B cell (primary cell): ENCODE measurements at regions not wholly inside any gene's neighbourhood (a gene's known extent, or its start where the extent isn't known, plus 50 kb on each side); places are given as distances from the start of the nearest gene placed in this dataset.

Experiments
- ATAC-seq: fragments of 200-7000 bp; cut with Tn5 transposase; one replicate; pipeline ENCODE4 v1.10.0; 2021; ENCODE audit warnings: low read depth, mild to moderate bottlenecking, moderate number of reproducible peaks, moderate library complexity
- CTCF ChIA-PET: fragments of 350-600 bp; sonication (Branson Sonifier 250); formaldehyde crosslinking; loops from one replicate; lab custom pipeline; 2021; ENCODE audit warnings: antibody characterized with exemption, inconsistent platforms; lab: Charles Lee
- POLR2A ChIA-PET: fragments of 350-600 bp; sonication (Branson Sonifier 250); formaldehyde crosslinking; loops from one replicate; lab custom pipeline; 2021; ENCODE audit warnings: antibody characterized with exemption; lab: Charles Lee
- DNase-seq: peaks from one replicate; pipeline ENCODE4 v3.0.0; 2013
- H2AFZ ChIP-seq: 2 replicates; pipeline ENCODE4 v1.6.1; 2012; ENCODE audit warnings: mild to moderate bottlenecking, low read depth, low read length; ENCODE audit not compliant: insufficient read depth, poor library complexity, severe bottlenecking
- H3K27ac ChIP-seq, 2 donors: 1 replicate in 1 of 2; 2 replicates in 1 of 2; pipeline ENCODE4 v1.5.1; 2012 to 2013; ENCODE audit warnings: low read length in 2 of 2, mild to moderate bottlenecking in 2 of 2, moderate library complexity in 1 of 2
- H3K27me3 ChIP-seq, 4 experiments: fragments of 200-600 bp in 1 of 4; sonication (generic) in 1 of 4; replicated peaks in 1 of 4; 1 replicate in 2 of 4; 2 replicates in 2 of 4; pipeline versions ENCODE4 v1.6.1 to v1.7.0; 2013 to 2016; ENCODE audit warnings: low read length in 3 of 4, mild to moderate bottlenecking in 2 of 4, mixed read lengths in 1 of 4, moderate library complexity in 1 of 4; ENCODE audit not compliant: insufficient read depth in 4 of 4, control insufficient read depth in 3 of 4; ENCODE audit errors: control extremely low read depth in 1 of 4
- H3K36me3 ChIP-seq, 2 experiments: replicated peaks in 1 of 2; 1 replicate in 1 of 2; 2 replicates in 1 of 2; pipeline versions ENCODE4 v1.6.1 to v1.7.1; 2013; ENCODE audit warnings: low read length in 1 of 2; ENCODE audit not compliant: insufficient read depth in 2 of 2, control insufficient read depth in 1 of 2; ENCODE audit errors: control extremely low read depth in 1 of 2, extremely low read depth in 1 of 2
- H3K4me1 ChIP-seq, 2 donors: fragments of 200-600 bp in 1 of 2; sonication (generic) in 1 of 2; 1 replicate in 1 of 2; 2 replicates in 1 of 2; pipeline versions ENCODE4 v1.5.1 to v1.6.1; 2013 to 2017; ENCODE audit warnings: low read length in 2 of 2; ENCODE audit not compliant: control insufficient read depth in 2 of 2, insufficient read depth in 2 of 2
- H3K4me2 ChIP-seq: replicated peaks from 2 replicates; pipeline ENCODE3; 2012; ENCODE audit warnings: mild to moderate bottlenecking, low read depth, low read length; ENCODE audit not compliant: poor library complexity, severe bottlenecking
- H3K4me3 ChIP-seq, 5 experiments: fragments of 200-600 bp in 1 of 5; sonication (generic) in 1 of 5; 1 replicate in 3 of 5; 2 replicates in 2 of 5; pipeline versions ENCODE4 v1.5.1 to v1.7.0; 2011 to 2016; ENCODE audit warnings: low read length in 4 of 5, mild to moderate bottlenecking in 4 of 5, low read depth in 2 of 5, control low read depth in 1 of 5, moderate library complexity in 1 of 5; ENCODE audit not compliant: insufficient read depth in 1 of 5; ENCODE audit errors: control extremely low read depth in 1 of 5, extremely low read depth in 1 of 5
- H3K79me2 ChIP-seq: fragments of 200-600 bp; sonication (generic); one replicate; pipeline ENCODE4 v1.6.0; 2016; ENCODE audit warnings: low read length; ENCODE audit not compliant: control insufficient read depth, insufficient read depth
- H3K9ac ChIP-seq: fragments of 200-600 bp; sonication (generic); 2 replicates; pipeline ENCODE4 v1.6.1; 2017; ENCODE audit warnings: mild to moderate bottlenecking, low read length, moderate library complexity
- H3K9me3 ChIP-seq, 3 donors: one replicate each; pipeline versions ENCODE4 v1.6.1 to v1.7.1; 2013; ENCODE audit warnings: low read length in 2 of 3; ENCODE audit not compliant: control insufficient read depth in 2 of 3, insufficient read depth in 1 of 3; ENCODE audit errors: control extremely low read depth in 1 of 3
- H4K20me1 ChIP-seq: 2 replicates; pipeline ENCODE4 v1.6.0; 2012; ENCODE audit warnings: mild to moderate bottlenecking, low read length; ENCODE audit not compliant: insufficient read depth, control insufficient read depth, poor library complexity, severe bottlenecking
- H3K27ac Mint-ChIP-seq: one replicate; pipeline ENCODE4 v1.8.0; 2021; ENCODE audit warnings: mixed read lengths
- H3K27me3 Mint-ChIP-seq: one replicate; pipeline ENCODE4 v1.8.0; 2021; ENCODE audit warnings: mixed read lengths
- H3K4me1 Mint-ChIP-seq: one replicate; pipeline ENCODE4 v1.8.0; 2021; ENCODE audit warnings: mixed read lengths
- H3K4me3 Mint-ChIP-seq: one replicate; pipeline ENCODE4 v1.8.0; 2021; ENCODE audit warnings: mixed read lengths
- H3K9me3 Mint-ChIP-seq: one replicate; pipeline ENCODE4 v1.8.0; 2022; ENCODE audit warnings: mixed read lengths; ENCODE audit not compliant: insufficient read depth
- EZH2 ChIP-seq: IDR thresholded peaks from 2 replicates; pipeline ENCODE4 v1.6.1; 2012; ENCODE audit warnings: borderline replicate concordance, low read depth, mild to moderate bottlenecking, moderate library complexity, low read length; ENCODE audit not compliant: insufficient read depth, poor library complexity, severe bottlenecking
- WGBS: methylation state at CpG from one replicate; pipeline ENCODE4 v1.1.5; 2013; ENCODE audit warnings: missing lambda C conversion rate; ENCODE audit not compliant: insufficient coverage; 5-methylcytosine and 5-hydroxymethylcytosine counted together
- intact Hi-C: fragments of 100-400 bp; cut with micrococcal nuclease; formaldehyde crosslinking; loops from one replicate; pipeline ENCODE4 v1.10.0; 2022
- TF ChIP-seq, protein P1 (sequence below): fragments of 200-600 bp; IDR thresholded peaks from one replicate; pipeline ENCODE4 v1.8.0; 2022; ENCODE audit warnings: antibody characterized with exemption, mild to moderate bottlenecking

DNA sequence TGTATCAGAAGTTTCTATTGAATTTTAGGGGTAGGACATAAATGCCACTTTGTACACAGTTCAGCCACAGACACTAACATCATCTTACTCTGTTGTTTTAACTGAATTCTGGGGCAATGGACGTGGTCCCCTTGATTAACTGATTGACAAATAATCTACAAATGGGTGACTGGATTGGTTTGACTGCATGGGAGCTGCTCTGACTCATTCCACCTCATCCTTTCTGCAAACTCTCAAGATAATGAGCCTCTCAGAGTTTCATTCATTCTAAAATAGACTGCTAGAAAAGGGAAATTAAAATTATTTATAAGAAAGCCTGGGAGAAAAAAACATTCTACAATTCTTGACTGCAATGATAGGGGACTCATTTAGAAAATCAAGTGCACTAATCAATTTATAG lies 570.4 kb upstream of the SEL1L start:
- Histone ChIP-seq H3K79me2 (no peaks in the 10 kb centered on the region), H3K4me3 (no peak overlapping the region), H3K4me1 (no peaks in the 10 kb centered on the region), H3K9ac (no peak overlapping the region), H3K27ac (no peak overlapping the region), H3K4me2 (no peak overlapping the region), H3K27me3 (no peaks in the 10 kb centered on the region), H3K9me3 (peaks cover 0 to 6% (median 2%) of the 10 kb centered on the region in 3 donors), H3K36me3 (no peaks in the 10 kb centered on the region), H4K20me1 (no peaks in the 10 kb centered on the region), H2AFZ (no peak overlapping the region)
- no peaks in the 10 kb centered on the region for H3K4me1 Mint-ChIP-seq
- no peaks in the 10 kb centered on the region for H3K27me3 Mint-ChIP-seq
- no CpG with 5 or more reads among the region's 1 CpG for WGBS
- H3K9me3 Mint-ChIP-seq: peaks cover 6% of the 10 kb centered on the region
- POLR2A ChIA-PET: no interaction called here
- H3K27ac Mint-ChIP-seq: no peak overlapping the region
- H3K4me3 Mint-ChIP-seq: no peak overlapping the region
- CTCF ChIA-PET: no interaction called here
- no peak for TF ChIP-seq EZH2
- TF ChIP-seq, protein P1, sequence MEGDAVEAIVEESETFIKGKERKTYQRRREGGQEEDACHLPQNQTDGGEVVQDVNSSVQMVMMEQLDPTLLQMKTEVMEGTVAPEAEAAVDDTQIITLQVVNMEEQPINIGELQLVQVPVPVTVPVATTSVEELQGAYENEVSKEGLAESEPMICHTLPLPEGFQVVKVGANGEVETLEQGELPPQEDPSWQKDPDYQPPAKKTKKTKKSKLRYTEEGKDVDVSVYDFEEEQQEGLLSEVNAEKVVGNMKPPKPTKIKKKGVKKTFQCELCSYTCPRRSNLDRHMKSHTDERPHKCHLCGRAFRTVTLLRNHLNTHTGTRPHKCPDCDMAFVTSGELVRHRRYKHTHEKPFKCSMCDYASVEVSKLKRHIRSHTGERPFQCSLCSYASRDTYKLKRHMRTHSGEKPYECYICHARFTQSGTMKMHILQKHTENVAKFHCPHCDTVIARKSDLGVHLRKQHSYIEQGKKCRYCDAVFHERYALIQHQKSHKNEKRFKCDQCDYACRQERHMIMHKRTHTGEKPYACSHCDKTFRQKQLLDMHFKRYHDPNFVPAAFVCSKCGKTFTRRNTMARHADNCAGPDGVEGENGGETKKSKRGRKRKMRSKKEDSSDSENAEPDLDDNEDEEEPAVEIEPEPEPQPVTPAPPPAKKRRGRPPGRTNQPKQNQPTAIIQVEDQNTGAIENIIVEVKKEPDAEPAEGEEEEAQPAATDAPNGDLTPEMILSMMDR: no peak
- intact Hi-C loops: no loop called here
- DNase-seq (no peak), ATAC-seq (no peak)

DNA sequence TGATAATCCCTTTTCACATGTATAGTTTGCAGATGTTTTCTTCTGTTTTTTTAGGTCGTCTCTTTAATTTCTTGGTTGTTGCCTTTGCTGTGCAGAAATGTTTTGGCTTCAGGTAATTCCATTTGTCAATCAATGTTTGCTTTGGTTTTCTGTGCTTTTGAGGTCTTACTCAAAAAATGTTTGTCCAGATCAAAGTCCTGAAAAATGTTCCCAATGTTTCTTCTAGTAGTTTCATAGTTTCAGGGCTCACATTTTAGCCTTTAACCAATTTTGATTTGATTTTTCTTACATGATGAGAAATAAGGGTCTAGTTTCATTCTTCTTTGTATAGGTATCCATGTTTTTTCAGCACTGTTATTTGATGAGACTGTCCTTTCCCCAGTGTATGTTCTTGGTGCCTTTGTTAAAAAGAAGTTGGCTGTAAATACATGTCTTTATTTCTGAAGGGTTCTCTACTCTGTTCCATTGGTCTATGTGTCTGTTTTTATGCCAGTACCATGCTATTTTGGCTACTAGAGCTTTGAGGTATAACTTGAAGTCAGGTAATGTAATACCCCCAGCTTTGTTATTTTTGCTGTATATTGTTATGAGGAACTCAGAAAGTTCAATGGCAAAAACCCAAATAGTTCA lies 578.7 kb upstream of the SEL1L start:
- H3K4me2 ChIP-seq: no peak overlapping the region
- CTCF ChIA-PET: no interaction called here
- no peaks in the 10 kb centered on the region for H3K4me1 Mint-ChIP-seq

More for the DNA sequence above, 578.7 kb upstream of the SEL1L start:
- TF ChIP-seq, protein P1: no peak
- no peak for TF ChIP-seq EZH2
- H3K4me1 ChIP-seq: no peaks in the 10 kb centered on the region
- peaks cover 6% of the 10 kb centered on the region for H3K9me3 Mint-ChIP-seq
- ATAC-seq (no peak), DNase-seq (no peak)
- no peak overlapping the region for H3K9ac ChIP-seq
- no peak overlapping the region for H3K27ac ChIP-seq
- 44% methylated on average over 1 of the region's 1 CpG for WGBS
- no peaks in the 10 kb centered on the region for H3K36me3 ChIP-seq
- H3K79me2 ChIP-seq: no peaks in the 10 kb centered on the region
- peaks cover 0 to 2% (median 0%) of the 10 kb centered on the region in 3 donors for H3K9me3 ChIP-seq
- no peak overlapping the region for H3K4me3 ChIP-seq
- no peaks in the 10 kb centered on the region for H3K27me3 Mint-ChIP-seq
- intact Hi-C loops: no loop called here
- H3K27ac Mint-ChIP-seq: no peak overlapping the region
- POLR2A ChIA-PET: no interaction called here
- H3K4me3 Mint-ChIP-seq: no peak overlapping the region
- no peak overlapping the region for H2AFZ ChIP-seq
- no peaks in the 10 kb centered on the region for H4K20me1 ChIP-seq
- H3K27me3 ChIP-seq: no peaks in the 10 kb centered on the region
